OCI-LY3 (cell line): ENCODE measurements at regions not wholly inside any gene's neighbourhood (a gene's known extent, or its start where the extent isn't known, plus 50 kb on each side); places are given as distances from the start of the nearest gene placed in this dataset.

Experiments
- H2AFZ ChIP-seq: fragments of 200-600, 300-600 bp; shearing (Covaris generic); 2 replicates; pipeline ENCODE4 v1.6.0; 2014; ENCODE audit warnings: antibody characterized with exemption, low read depth, low read length
- H3K27ac ChIP-seq: fragments of 200-600, 300-600 bp; sonication (generic); 2 replicates; pipeline ENCODE4 v1.5.1; 2014; ENCODE audit warnings: mild to moderate bottlenecking, low read length, moderate library complexity, mixed read lengths
- H3K27me3 ChIP-seq: fragments of 200-600, 300-600 bp; sonication (generic); 2 replicates; pipeline ENCODE4 v1.6.1; 2014; ENCODE audit warnings: low read depth, low read length, mixed read lengths
- H3K36me3 ChIP-seq: fragments of 200-600, 300-600 bp; sonication (generic); replicated peaks from 2 replicates; pipeline ENCODE3; 2014; ENCODE audit warnings: low read depth, low read length, mixed read lengths
- H3K4me1 ChIP-seq: fragments of 300-600, 200-600 bp; sonication (generic); 2 replicates; pipeline ENCODE4 v1.6.1; 2014; ENCODE audit warnings: low read length, mixed read lengths
- H3K4me2 ChIP-seq: fragments of 200-600, 300-600 bp; sonication (generic); 2 replicates; pipeline ENCODE4 v1.6.1; 2014; ENCODE audit warnings: low read length, mixed read lengths
- H3K4me3 ChIP-seq: fragments of 300-600, 200-600 bp; sonication (generic); 2 replicates; pipeline ENCODE4 v1.5.1; 2014; ENCODE audit warnings: antibody characterized with exemption, mild to moderate bottlenecking, low read length, moderate library complexity
- H3K79me2 ChIP-seq: fragments of 300-600, 200-600 bp; shearing (Covaris generic); 2 replicates; pipeline ENCODE4 v1.6.1; 2014; ENCODE audit warnings: mild to moderate bottlenecking, low read length, mixed read lengths
- H3K9ac ChIP-seq: fragments of 300-600, 200-600 bp; shearing (Covaris generic); 2 replicates; pipeline ENCODE4 v1.6.0; 2014; ENCODE audit warnings: mild to moderate bottlenecking, low read length, moderate library complexity
- H3K9me3 ChIP-seq: fragments of 200-600, 300-600 bp; shearing (Covaris generic); 2 replicates; pipeline ENCODE4 v1.6.1; 2014; ENCODE audit warnings: low read length, mixed read lengths; ENCODE audit not compliant: insufficient read depth
- H4K20me1 ChIP-seq: fragments of 200-600, 300-600 bp; sonication (generic); 2 replicates; pipeline ENCODE4 v1.6.1; 2016; ENCODE audit warnings: low read length, mixed read lengths; ENCODE audit not compliant: insufficient read depth
- CTCF ChIP-seq: fragments of 200-600, 300-600 bp; sonication (generic); IDR thresholded peaks from 2 replicates; pipeline ENCODE4 v1.5.1; 2014; ENCODE audit warnings: antibody characterized with exemption, low read length, low read depth
- EZH2phosphoT487 ChIP-seq: fragments of 200-600 bp; shearing (Covaris generic); IDR thresholded peaks from 2 replicates; pipeline ENCODE4 v1.6.1; 2018; ENCODE audit warnings: antibody characterized with exemption, mixed run types, low read depth

DNA sequence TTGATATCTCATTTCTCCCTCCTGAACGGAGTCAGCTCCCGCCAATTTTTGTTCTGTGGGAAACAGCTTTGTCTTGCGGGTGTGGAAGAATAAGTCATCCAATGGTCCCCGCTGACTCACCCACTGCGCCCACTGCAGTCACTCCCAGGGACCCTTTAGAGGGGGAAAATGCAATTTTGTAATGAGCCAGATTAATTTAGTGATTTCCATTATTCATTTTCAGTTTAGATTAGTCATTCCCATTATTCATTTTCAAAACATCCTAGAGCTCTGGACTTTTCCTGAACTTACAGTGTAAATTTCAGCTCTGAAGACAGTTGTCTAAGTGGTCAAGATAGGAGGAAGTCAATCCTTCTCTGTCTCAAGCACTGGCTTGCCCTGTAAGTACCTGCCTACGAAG, 154.9 kb upstream of the TMEM72 start:
- Histone ChIP-seq H3K4me3 (no peak overlapping the region), H3K4me1 (no peaks in the 10 kb centered on the region), H3K79me2 (no peaks in the 10 kb centered on the region), H3K9ac (no peak overlapping the region), H4K20me1 (no peaks in the 10 kb centered on the region), H2AFZ (no peak overlapping the region), H3K27me3 (no peaks in the 10 kb centered on the region), H3K9me3 (no peaks in the 10 kb centered on the region), H3K36me3 (no peaks in the 10 kb centered on the region), H3K4me2 (no peak overlapping the region), H3K27ac (no peak overlapping the region)
- TF ChIP-seq CTCF (no peak), EZH2phosphoT487 (no peak)

DNA sequence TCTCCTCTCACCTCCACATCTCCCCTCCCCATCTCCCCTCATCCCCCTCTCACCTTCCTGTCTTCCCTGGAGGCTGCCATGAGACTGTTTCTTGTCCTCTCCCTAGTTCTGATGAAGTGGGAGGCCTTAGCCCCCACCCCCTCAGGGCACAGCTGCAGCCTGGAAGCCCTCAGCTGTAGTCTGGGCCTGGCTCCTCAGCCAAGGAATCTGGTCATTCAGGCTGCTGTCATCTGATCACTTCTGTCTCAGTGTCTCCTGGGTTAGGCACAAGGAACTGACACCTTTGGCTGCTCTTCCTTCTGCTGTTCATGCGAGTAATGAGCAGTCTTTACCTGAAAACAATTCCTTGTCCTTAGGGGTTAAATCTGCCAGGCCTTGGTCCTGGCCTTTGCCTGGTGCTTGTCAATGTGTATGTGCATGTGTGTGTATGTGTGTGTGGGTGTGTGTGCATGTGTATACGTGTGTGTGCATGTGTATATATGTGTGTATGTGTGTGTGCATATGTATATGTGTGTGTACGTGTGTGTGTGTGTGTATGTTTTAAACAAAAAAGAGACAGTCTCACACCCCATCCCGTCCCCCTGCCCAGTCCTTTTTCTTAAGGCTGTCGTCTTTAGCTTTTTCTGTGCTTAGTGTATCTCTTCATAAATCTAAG, 153.5 kb upstream of the TMEM72 start:
- H3K27me3 ChIP-seq, result no peaks in the 10 kb centered on the region
- H3K9me3 ChIP-seq, result no peaks in the 10 kb centered on the region
- H4K20me1 ChIP-seq, result no peaks in the 10 kb centered on the region
- no peaks in the 10 kb centered on the region for H3K36me3 ChIP-seq
- no peak overlapping the region for H3K9ac ChIP-seq
- H3K27ac ChIP-seq, result no peak overlapping the region
- TF ChIP-seq EZH2phosphoT487, result no peak
- no peak for TF ChIP-seq CTCF
- H3K4me3 ChIP-seq, result no peak overlapping the region
- H3K4me2 ChIP-seq, result no peak overlapping the region
- H3K79me2 ChIP-seq, result no peaks in the 10 kb centered on the region
- H3K4me1 ChIP-seq, result no peaks in the 10 kb centered on the region
- no peak overlapping the region for H2AFZ ChIP-seq

- Histone ChIP-seq H3K79me2 (no peaks in the 10 kb centered on the region), H3K27me3 (no peaks in the 10 kb centered on the region), H3K9me3 (no peaks in the 10 kb centered on the region), H4K20me1 (no peaks in the 10 kb centered on the region), H3K9ac (no peak overlapping the region), H3K36me3 (no peaks in the 10 kb centered on the region), H2AFZ (no peak overlapping the region), H3K4me3 (no peak overlapping the region), H3K4me2 (no peak overlapping the region), H3K27ac (no peak overlapping the region), H3K4me1 (no peaks in the 10 kb centered on the region)
- TF ChIP-seq EZH2phosphoT487 (no peak), CTCF (no peak)
Observed at GRCh38 chr10:44759122-44759521, 152.0 kb upstream of the TMEM72 start.

DNA sequence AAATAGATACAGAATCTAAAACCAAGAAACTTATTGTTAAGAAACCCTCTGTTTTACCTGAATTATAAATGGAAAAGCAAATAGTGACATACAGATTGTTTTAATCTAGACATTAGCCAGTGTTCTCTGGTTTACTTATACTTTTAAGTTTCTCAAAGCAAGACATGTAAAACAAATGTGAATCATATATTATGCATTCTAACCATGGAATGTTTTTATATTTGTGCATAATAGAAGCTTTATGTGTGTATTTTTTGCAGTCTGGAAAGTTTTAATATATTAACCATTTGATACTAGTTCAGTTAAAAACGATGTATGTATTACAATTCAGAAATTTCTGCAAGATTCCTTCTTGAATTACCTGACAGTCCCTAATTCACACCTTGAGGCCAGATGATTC, 150.6 kb upstream of the TMEM72 start:
- Histone ChIP-seq H3K27ac (no peak overlapping the region), H3K4me3 (no peak overlapping the region), H4K20me1 (no peaks in the 10 kb centered on the region), H3K36me3 (no peaks in the 10 kb centered on the region), H3K4me1 (no peaks in the 10 kb centered on the region), H3K9me3 (no peaks in the 10 kb centered on the region), H3K27me3 (no peaks in the 10 kb centered on the region), H3K4me2 (no peak overlapping the region), H3K9ac (no peak overlapping the region), H2AFZ (no peak overlapping the region), H3K79me2 (no peaks in the 10 kb centered on the region)
- TF ChIP-seq CTCF (no peak), EZH2phosphoT487 (no peak)
